ENCODE measurements at regions not wholly inside any gene's neighbourhood (a gene's known extent, or its start where the extent isn't known, plus 50 kb on each side); places are given as distances from the start of the nearest gene placed in this dataset.

DNA sequence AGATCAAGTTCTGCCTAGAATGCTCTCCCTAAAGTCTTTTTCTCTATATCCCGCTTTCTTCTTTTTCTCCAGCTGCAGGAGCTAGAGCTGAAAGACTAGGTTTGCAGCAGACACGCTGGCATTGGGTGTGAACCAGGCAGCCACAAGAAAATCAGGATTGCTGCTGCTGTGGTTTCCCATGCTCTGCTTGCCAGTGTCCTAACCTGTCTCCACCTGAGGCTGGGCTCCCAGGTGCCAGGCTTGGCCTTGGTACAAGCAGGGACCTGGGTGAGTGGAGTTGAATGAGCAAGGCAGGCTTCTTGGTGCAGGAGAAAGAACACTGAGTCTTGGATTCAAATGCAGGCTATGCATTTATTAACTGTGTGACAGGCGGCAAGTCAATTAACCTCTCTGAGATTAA is 440.3 kb upstream of the MAF start:
- TF ChIP-seq GATA2 (IDR thresholded peaks at IDR 0.05; ENCODE audit: low read depth, low read length) (no peak), GATA3 (IDR thresholded peaks at IDR 0.05; ENCODE audit: low read depth, low read length) (no peak)
